Natural killer cell (primary cell): ENCODE measurements at regions not wholly inside any gene's neighbourhood (a gene's known extent, or its start where the extent isn't known, plus 50 kb on each side); places are given as distances from the start of the nearest gene placed in this dataset.

Source experiments
- ATAC-seq, 3 donors: fragments of 150-1000 bp in 2 of 3; fragments of 200-7000 bp in 1 of 3; cut with Tn5 transposase; 1 replicate in 1 of 3; 2 replicates in 2 of 3; pipeline ENCODE4 v1.10.0; 2021; ENCODE audit warnings: mild to moderate bottlenecking in 2 of 3, moderate library complexity in 2 of 3
- DNase-seq, 2 donors: peaks; one replicate each; pipeline versions ENCODE4 v3.0.0 to v3.0.0-alpha.2; 2013 to 2021; ENCODE audit warnings: mixed read lengths in 1 of 2
- H3K27ac ChIP-seq: one replicate; pipeline ENCODE4 v1.5.1; 2013; ENCODE audit warnings: mild to moderate bottlenecking, low read length
- H3K27me3 ChIP-seq: one replicate; pipeline ENCODE4 v1.6.1; 2013; ENCODE audit warnings: low read length; ENCODE audit not compliant: control insufficient read depth, insufficient read depth
- H3K36me3 ChIP-seq: one replicate; pipeline ENCODE4 v1.6.1; 2013; ENCODE audit warnings: low read length; ENCODE audit not compliant: control insufficient read depth, insufficient read depth
- H3K4me1 ChIP-seq: one replicate; pipeline ENCODE4 v1.6.1; 2013; ENCODE audit warnings: low read length; ENCODE audit not compliant: control insufficient read depth, insufficient read depth
- H3K4me3 ChIP-seq: one replicate; pipeline ENCODE4 v1.5.1; 2013; ENCODE audit warnings: low read length
- H3K9me3 ChIP-seq: one replicate; pipeline ENCODE4 v1.6.1; 2013; ENCODE audit warnings: low read length; ENCODE audit not compliant: control insufficient read depth, insufficient read depth
- H3K27ac Mint-ChIP-seq, 2 donors: one replicate each; pipeline ENCODE4 v1.8.0; 2022; ENCODE audit warnings: mild to moderate bottlenecking in 2 of 2, mixed read lengths in 2 of 2, moderate library complexity in 1 of 2
- H3K27me3 Mint-ChIP-seq, 2 donors: one replicate each; pipeline ENCODE4 v1.8.0; 2022; ENCODE audit warnings: low read depth in 2 of 2, mixed read lengths in 2 of 2
- H3K36me3 Mint-ChIP-seq: one replicate; pipeline ENCODE4 v1.8.0; 2022; ENCODE audit warnings: mixed read lengths
- H3K4me1 Mint-ChIP-seq, 2 donors: one replicate each; pipeline ENCODE4 v1.8.0; 2022; ENCODE audit warnings: mixed read lengths in 2 of 2
- H3K4me3 Mint-ChIP-seq: one replicate; pipeline ENCODE4 v1.8.0; 2022; ENCODE audit warnings: mild to moderate bottlenecking, moderate library complexity, mixed read lengths
- H3K9me3 Mint-ChIP-seq, 2 donors: one replicate each; pipeline ENCODE4 v1.8.0; 2022; ENCODE audit warnings: mixed read lengths in 2 of 2
- CTCF ChIP-seq: fragments of 200-600 bp; IDR thresholded peaks from one replicate; pipeline ENCODE4 v1.8.0; 2022; ENCODE audit warnings: antibody characterized with exemption
- WGBS: methylation state at CpG from one replicate; pipeline ENCODE4 v1.1.7; 2013; ENCODE audit warnings: missing lambda C conversion rate; ENCODE audit not compliant: insufficient coverage; 5-methylcytosine and 5-hydroxymethylcytosine counted together
- intact Hi-C: fragments of 100-400 bp; cut with micrococcal nuclease; formaldehyde crosslinking; loops from one replicate; pipeline ENCODE4 v1.14.2; 2022

- H3K4me3 Mint-ChIP-seq = no peak overlapping the region
- H3K9me3 Mint-ChIP-seq = no peaks in the 10 kb centered on the region
- Histone ChIP-seq H3K27ac (no peak overlapping the region), H3K4me3 (no peak overlapping the region), H3K9me3 (no peaks in the 10 kb centered on the region), H3K27me3 (no peaks in the 10 kb centered on the region), H3K36me3 (no peaks in the 10 kb centered on the region), H3K4me1 (no peaks in the 10 kb centered on the region)
- DNase-seq (no peak), ATAC-seq (no peak)
- 100% methylated on average over 1 of the region's 1 CpG for WGBS
- no peak overlapping the region for H3K27ac Mint-ChIP-seq
- H3K36me3 Mint-ChIP-seq = no peaks in the 10 kb centered on the region
- no peak for TF ChIP-seq CTCF
- no peaks in the 10 kb centered on the region for H3K4me1 Mint-ChIP-seq
- intact Hi-C loops = no loop called here
- peaks cover 10 to 19% of the 10 kb centered on the region in 2 donors for H3K27me3 Mint-ChIP-seq
Observed at GRCh38 chr9:99607842-99608448, 213.7 kb upstream of the NR4A3 start.

GRCh38 chr9:99614341-99614740 is 207.3 kb upstream of the NR4A3 start:
- no peak for ATAC-seq
- Mint-ChIP-seq H3K4me1 (no peaks in the 10 kb centered on the region), H3K4me3 (no peak overlapping the region), H3K27ac (no peak overlapping the region), H3K9me3 (no peaks in the 10 kb centered on the region), H3K36me3 (no peaks in the 10 kb centered on the region), H3K27me3 (peaks cover 6 to 15% of the 10 kb centered on the region in 2 donors)
- H3K9me3 ChIP-seq = no peaks in the 10 kb centered on the region
- no peak overlapping the region for H3K4me3 ChIP-seq
- H3K27me3 ChIP-seq = no peaks in the 10 kb centered on the region
- no peak for TF ChIP-seq CTCF
- no peak overlapping the region for H3K27ac ChIP-seq
- no peaks in the 10 kb centered on the region for H3K36me3 ChIP-seq
- intact Hi-C loops = no loop called here
- no peaks in the 10 kb centered on the region for H3K4me1 ChIP-seq
- 90% methylated on average over 4 of the region's 5 CpGs for WGBS
- DNase-seq = no peak

DNA sequence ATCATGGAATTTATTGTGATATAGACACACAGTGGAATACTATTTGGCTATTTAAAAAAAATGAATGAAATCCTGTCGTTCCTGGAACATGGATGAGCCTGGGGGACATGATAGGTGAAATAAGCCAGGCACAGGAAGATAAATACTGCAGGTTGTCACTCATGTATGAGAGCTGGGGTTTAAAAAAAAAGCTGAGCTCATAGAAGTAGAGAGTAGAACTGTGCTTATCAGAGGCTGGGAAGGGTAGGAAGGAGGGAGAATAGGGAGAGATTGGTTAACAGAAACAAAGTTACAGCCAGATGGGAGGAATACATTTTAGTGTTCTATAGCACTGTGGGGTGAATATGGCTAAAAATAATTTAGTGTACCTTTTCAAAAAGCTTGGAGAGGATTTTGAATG is 200.6 kb upstream of the NR4A3 start:
- no peak for ATAC-seq
- H3K4me3 ChIP-seq = no peak overlapping the region
- H3K36me3 ChIP-seq = no peaks in the 10 kb centered on the region
- Mint-ChIP-seq H3K36me3 (no peaks in the 10 kb centered on the region), H3K27me3 (peaks cover 10 to 13% of the 10 kb centered on the region in 2 donors), H3K4me1 (no peaks in the 10 kb centered on the region), H3K4me3 (no peak overlapping the region), H3K27ac (no peak overlapping the region), H3K9me3 (no peaks in the 10 kb centered on the region)
- H3K27ac ChIP-seq = no peak overlapping the region
- whole genome bisulfite sequencing = 95% methylated on average over 1 of the region's 1 CpG
- no peak for DNase-seq
- no peaks in the 10 kb centered on the region for H3K4me1 ChIP-seq
- no peak for TF ChIP-seq CTCF
- H3K27me3 ChIP-seq = no peaks in the 10 kb centered on the region
- intact Hi-C loops = no loop called here
- no peaks in the 10 kb centered on the region for H3K9me3 ChIP-seq

- Mint-ChIP-seq H3K27ac (no peak overlapping the region), H3K4me3 (no peak overlapping the region), H3K27me3 (peaks cover 5 to 14% of the 10 kb centered on the region in 2 donors), H3K4me1 (no peaks in the 10 kb centered on the region), H3K9me3 (no peaks in the 10 kb centered on the region), H3K36me3 (no peaks in the 10 kb centered on the region)
- Histone ChIP-seq H3K4me1 (no peaks in the 10 kb centered on the region), H3K27me3 (no peaks in the 10 kb centered on the region), H3K27ac (no peak overlapping the region), H3K4me3 (no peak overlapping the region), H3K36me3 (no peaks in the 10 kb centered on the region), H3K9me3 (no peaks in the 10 kb centered on the region)
- WGBS = 88% methylated on average over 8 of the region's 8 CpGs
- intact Hi-C loops = no loop called here
- DNase-seq (no peak), ATAC-seq (no peak)
- TF ChIP-seq CTCF = no peak
Observed at GRCh38 chr9:99622679-99623078, 199.0 kb upstream of the NR4A3 start.
